Skin epidermis (tissue), 12 donors: ENCODE measurements at regions not wholly inside any gene's neighbourhood (a gene's known extent, or its start where the extent isn't known, plus 50 kb on each side); places are given as distances from the start of the nearest gene placed in this dataset.
"Not testable (repeated sequence)": the region's sequence is repeated elsewhere in the genome, so short reads cannot be mapped to it uniquely, and the experiment has no call there.

Experiments
- H3K27ac ChIP-seq, 21 experiments: fragments of 200-600 bp; sonication (generic) in 11 of 21; one replicate each; pipeline ENCODE4 v1.5.0; 2020; ENCODE audit warnings: mild to moderate bottlenecking in 3 of 21, inconsistent platforms in 2 of 21, moderate library complexity in 2 of 21
- H3K4me3 ChIP-seq, 7 experiments: fragments of 200-600 bp; sonication (generic) in 2 of 7; one replicate each; pipeline ENCODE4 v1.5.0; 2020; ENCODE audit warnings: inconsistent platforms in 2 of 7, mild to moderate bottlenecking in 2 of 7, moderate library complexity in 1 of 7

DNA sequence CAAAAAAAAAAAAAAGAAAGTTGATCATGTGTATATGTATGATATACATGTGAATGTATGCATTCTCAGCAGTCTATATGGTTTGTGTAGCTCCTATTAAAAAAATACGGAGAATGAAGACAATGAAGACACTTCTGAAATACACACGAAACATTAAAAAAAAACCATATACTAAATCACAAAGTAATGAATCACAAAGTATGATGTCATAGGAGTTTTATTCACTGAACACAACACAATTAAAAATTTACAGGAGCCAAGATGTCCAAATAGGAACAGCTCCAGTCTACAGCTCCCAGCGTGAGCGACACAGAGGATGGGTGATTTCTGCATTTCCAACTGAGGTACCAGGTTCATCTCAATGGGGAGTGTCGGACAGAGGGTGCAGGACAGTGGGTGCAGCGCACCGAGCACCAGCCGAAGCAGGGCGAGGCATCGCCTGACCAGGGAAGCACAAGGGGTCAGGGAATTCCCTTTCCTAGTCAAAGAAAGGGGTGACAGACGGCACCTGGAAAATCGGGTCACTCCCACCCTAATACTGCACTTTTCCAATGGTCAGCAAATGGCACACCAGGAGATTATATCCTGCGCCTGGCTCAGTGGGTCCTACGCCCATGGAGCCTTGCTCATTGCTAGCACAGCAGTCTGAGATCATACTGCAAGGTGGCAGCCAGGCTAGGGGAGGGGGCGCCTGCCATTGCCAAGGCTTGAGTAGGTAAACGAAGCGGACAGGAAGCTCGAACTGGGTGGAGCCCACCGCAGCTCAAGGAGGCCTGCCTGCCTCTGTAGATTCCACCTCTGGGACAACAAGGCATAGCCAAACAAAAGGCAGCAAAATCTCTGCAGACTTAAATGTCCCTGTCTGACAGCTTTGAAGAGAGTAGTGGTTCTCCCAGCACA, 53.9 kb upstream of the TUSC1 start:
- H3K4me3 ChIP-seq, H3K27ac ChIP-seq: not testable (repeated sequence)
